Skeletal muscle cell (primary cell): ENCODE measurements at regions not wholly inside any gene's neighbourhood (a gene's known extent, or its start where the extent isn't known, plus 50 kb on each side); places are given as distances from the start of the nearest gene placed in this dataset.

Experiments used
- DNase-seq: peaks from one replicate; pipeline ENCODE4 v3.0.0-alpha.2; 2010; ENCODE audit warnings: low read depth
- H3K4me3 ChIP-seq: 2 replicates; pipeline ENCODE4 v1.5.1; 2011; ENCODE audit warnings: low read depth, mild to moderate bottlenecking, control low read depth, low read length, moderate library complexity

- no peak overlapping the region for H3K4me3 ChIP-seq
- no peak for DNase-seq
Observed at GRCh38 chr4:145351162-145351561, 130.5 kb upstream of the SMAD1 start.

- no peak overlapping the region for H3K4me3 ChIP-seq
- DNase-seq, result no peak
Observed at GRCh38 chr4:145348291-145348690, 133.4 kb upstream of the SMAD1 start.

- peak; percentile 52 for DNase-seq
- H3K4me3 ChIP-seq, result no peak overlapping the region
Observed at GRCh38 chr4:145347684-145348083, 134.0 kb upstream of the SMAD1 start.

- no peak for DNase-seq
- no peak overlapping the region for H3K4me3 ChIP-seq
Observed at GRCh38 chr4:145346081-145346480, 135.6 kb upstream of the SMAD1 start.

- DNase-seq, result no peak
- H3K4me3 ChIP-seq, result no peak overlapping the region
Observed at GRCh38 chr4:145345401-145345800, 136.3 kb upstream of the SMAD1 start.

- no peak overlapping the region for H3K4me3 ChIP-seq
- DNase-seq, result no peak
Observed at GRCh38 chr4:145341381-145341780, 140.3 kb upstream of the SMAD1 start.

GRCh38 chr4:145340071-145340675 is 141.5 kb upstream of the SMAD1 start:
- no peak overlapping the region for H3K4me3 ChIP-seq
- DNase-seq, result no peak

GRCh38 chr4:145339075-145339725 is 142.5 kb upstream of the SMAD1 start:
- DNase-seq, result no peak

GRCh38 chr4:145338568-145338967 is 143.1 kb upstream of the SMAD1 start:
- DNase-seq, result no peak
- H3K4me3 ChIP-seq, result no peak overlapping the region

More at GRCh38 chr4:145339075-145339725, 142.5 kb upstream of the SMAD1 start:
- H3K4me3 ChIP-seq, result no peak overlapping the region

GRCh38 chr4:145337391-145337790 is 144.3 kb upstream of the SMAD1 start:
- DNase-seq, result no peak
- H3K4me3 ChIP-seq, result no peak overlapping the region

GRCh38 chr4:145333786-145334185 is 147.9 kb upstream of the SMAD1 start:
- H3K4me3 ChIP-seq, result no peak overlapping the region
- DNase-seq, result no peak

GRCh38 chr4:145326491-145326890 is 146.1 kb upstream of the OTUD4 start:
- no peak for DNase-seq
- H3K4me3 ChIP-seq, result no peak overlapping the region

- H3K4me3 ChIP-seq, result no peak overlapping the region
- no peak for DNase-seq
Observed at GRCh38 chr4:145324161-145324560, 143.8 kb upstream of the OTUD4 start.

GRCh38 chr4:145320294-145320693 is 139.9 kb upstream of the OTUD4 start:
- no peak for DNase-seq
- H3K4me3 ChIP-seq, result no peak overlapping the region

- H3K4me3 ChIP-seq, result no peak overlapping the region
- DNase-seq, result no peak
Observed at GRCh38 chr4:145319751-145320150, 139.4 kb upstream of the OTUD4 start.

- no peak for DNase-seq
- H3K4me3 ChIP-seq, result no peak overlapping the region
Observed at GRCh38 chr4:145316897-145317574, 136.6 kb upstream of the OTUD4 start.

GRCh38 chr4:145315811-145316225 is 135.4 kb upstream of the OTUD4 start:
- H3K4me3 ChIP-seq, result no peak overlapping the region
- DNase-seq, result no peak

GRCh38 chr4:145308598-145308997 is 128.2 kb upstream of the OTUD4 start:
- no peak for DNase-seq
- H3K4me3 ChIP-seq, result no peak overlapping the region

- no peak for DNase-seq
Observed at GRCh38 chr4:145307763-145308430, 127.5 kb upstream of the OTUD4 start.

GRCh38 chr4:145307120-145307519 is 126.7 kb upstream of the OTUD4 start:
- no peak overlapping the region for H3K4me3 ChIP-seq
- no peak for DNase-seq

More at GRCh38 chr4:145307763-145308430, 127.5 kb upstream of the OTUD4 start:
- H3K4me3 ChIP-seq, result no peak overlapping the region
